Fibroblast of lung (primary cell): ENCODE measurements at regions not wholly inside any gene's neighbourhood (a gene's known extent, or its start where the extent isn't known, plus 50 kb on each side); places are given as distances from the start of the nearest gene placed in this dataset.

Experiments
- DNase-seq, 2 donors: peaks; one replicate each; pipeline versions ENCODE4 v3.0.0 to v3.0.0-alpha.2; 2010; ENCODE audit warnings: low read depth in 2 of 2
- H2AFZ ChIP-seq: 2 replicates; pipeline ENCODE4 v1.5.1; 2012; ENCODE audit warnings: low read length, control low read depth, inconsistent platforms
- H3K27ac ChIP-seq: 2 replicates; pipeline ENCODE4 v1.5.1; 2011; ENCODE audit warnings: low read length, control low read depth; ENCODE audit not compliant: insufficient read depth
- H3K27me3 ChIP-seq: 2 replicates; pipeline ENCODE4 v1.5.1; 2011; ENCODE audit warnings: mild to moderate bottlenecking, low read length; ENCODE audit not compliant: control insufficient read depth, insufficient read depth
- H3K36me3 ChIP-seq: 2 replicates; pipeline ENCODE4 v1.5.1; 2011; ENCODE audit warnings: low read length; ENCODE audit not compliant: control insufficient read depth, insufficient read depth
- H3K4me1 ChIP-seq: 2 replicates; pipeline ENCODE4 v1.5.1; 2011; ENCODE audit warnings: low read length; ENCODE audit not compliant: control insufficient read depth, insufficient read depth; ENCODE audit errors: extremely low read depth
- H3K4me2 ChIP-seq: 2 replicates; pipeline ENCODE4 v1.5.1; 2011; ENCODE audit warnings: low read length, control low read depth; ENCODE audit not compliant: insufficient read depth; ENCODE audit errors: extremely low read depth
- H3K4me3 ChIP-seq, 4 experiments: fragments of 200-600 bp in 1 of 4; sonication (generic) in 1 of 4; replicated peaks in 1 of 4; 2 replicates each; pipeline ENCODE4 v1.5.1; 2011 to 2016; ENCODE audit warnings: low read length in 4 of 4, low read depth in 3 of 4, mild to moderate bottlenecking in 3 of 4, control low read depth in 2 of 4, inconsistent platforms in 1 of 4, mixed read lengths in 1 of 4; ENCODE audit not compliant: insufficient read depth in 1 of 4; ENCODE audit errors: control extremely low read depth in 1 of 4
- H3K79me2 ChIP-seq: 2 replicates; pipeline ENCODE4 v1.5.1; 2012; ENCODE audit warnings: mild to moderate bottlenecking, low read length, inconsistent platforms; ENCODE audit not compliant: control insufficient read depth, insufficient read depth
- H3K9ac ChIP-seq: 2 replicates; pipeline ENCODE4 v1.5.1; 2011; ENCODE audit warnings: mild to moderate bottlenecking, low read length, control low read depth; ENCODE audit not compliant: insufficient read depth
- H3K9me3 ChIP-seq: 2 replicates; pipeline ENCODE4 v1.5.1; 2012; ENCODE audit warnings: low read depth, low read length; ENCODE audit not compliant: control insufficient read depth, insufficient read depth
- H4K20me1 ChIP-seq: 2 replicates; pipeline ENCODE4 v1.5.1; 2011; ENCODE audit warnings: low read length; ENCODE audit not compliant: control insufficient read depth, insufficient read depth; ENCODE audit errors: extremely low read depth
- CTCF ChIP-seq, 2 donors: IDR thresholded peaks in 1 of 2; conservative IDR thresholded peaks in 1 of 2; 1 replicate in 1 of 2; 2 replicates in 1 of 2; pipeline ENCODE4 v1.5.1; 2011 to 2012; ENCODE audit warnings: low read length in 2 of 2, control low read depth in 1 of 2, inconsistent platforms in 1 of 2, low read depth in 1 of 2, mild to moderate bottlenecking in 1 of 2
- EZH2 ChIP-seq: IDR thresholded peaks from 2 replicates; pipeline ENCODE4 v1.5.1; 2012; ENCODE audit warnings: low read length, control low read depth, mild to moderate bottlenecking; ENCODE audit errors: missing control alignments

DNA sequence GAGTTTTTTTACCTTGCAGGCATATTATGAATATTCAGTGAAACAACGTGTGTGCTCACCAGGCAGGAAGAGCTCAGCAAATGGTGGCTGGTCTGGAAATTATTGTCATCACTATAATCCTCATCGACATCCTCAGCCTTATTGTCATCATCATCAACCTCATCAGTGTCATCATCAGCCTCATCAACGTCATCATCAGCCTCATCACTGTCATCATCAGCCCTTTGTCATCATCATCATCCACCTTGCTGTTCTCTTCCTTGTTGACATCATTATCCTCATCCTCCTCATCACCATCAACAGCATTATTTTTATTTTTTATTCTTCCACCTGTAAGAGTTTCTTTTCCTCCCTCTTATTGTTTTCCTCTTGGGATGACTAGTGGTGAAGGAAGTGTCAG lies 142.3 kb upstream of the GPR26 start:
- H2AFZ ChIP-seq: no peak overlapping the region
- no peaks in the 10 kb centered on the region for H3K79me2 ChIP-seq
- no peak overlapping the region for H3K4me2 ChIP-seq
- TF ChIP-seq CTCF (conservative IDR thresholded peaks at IDR 0.05 in 1 of 2, IDR thresholded peaks at IDR 0.05 in 1 of 2; ENCODE audit: low read depth in 1 of 2, low read length in 2 of 2): no peak
- TF ChIP-seq EZH2: no peak
- no peaks in the 10 kb centered on the region for H3K9me3 ChIP-seq
- no peak for DNase-seq
- no peaks in the 10 kb centered on the region for H4K20me1 ChIP-seq
- no peak overlapping the region for H3K9ac ChIP-seq
- no peak overlapping the region for H3K4me3 ChIP-seq
- no peaks in the 10 kb centered on the region for H3K4me1 ChIP-seq
- H3K27me3 ChIP-seq: no peaks in the 10 kb centered on the region
- no peak overlapping the region for H3K27ac ChIP-seq
- H3K36me3 ChIP-seq: no peaks in the 10 kb centered on the region

DNA sequence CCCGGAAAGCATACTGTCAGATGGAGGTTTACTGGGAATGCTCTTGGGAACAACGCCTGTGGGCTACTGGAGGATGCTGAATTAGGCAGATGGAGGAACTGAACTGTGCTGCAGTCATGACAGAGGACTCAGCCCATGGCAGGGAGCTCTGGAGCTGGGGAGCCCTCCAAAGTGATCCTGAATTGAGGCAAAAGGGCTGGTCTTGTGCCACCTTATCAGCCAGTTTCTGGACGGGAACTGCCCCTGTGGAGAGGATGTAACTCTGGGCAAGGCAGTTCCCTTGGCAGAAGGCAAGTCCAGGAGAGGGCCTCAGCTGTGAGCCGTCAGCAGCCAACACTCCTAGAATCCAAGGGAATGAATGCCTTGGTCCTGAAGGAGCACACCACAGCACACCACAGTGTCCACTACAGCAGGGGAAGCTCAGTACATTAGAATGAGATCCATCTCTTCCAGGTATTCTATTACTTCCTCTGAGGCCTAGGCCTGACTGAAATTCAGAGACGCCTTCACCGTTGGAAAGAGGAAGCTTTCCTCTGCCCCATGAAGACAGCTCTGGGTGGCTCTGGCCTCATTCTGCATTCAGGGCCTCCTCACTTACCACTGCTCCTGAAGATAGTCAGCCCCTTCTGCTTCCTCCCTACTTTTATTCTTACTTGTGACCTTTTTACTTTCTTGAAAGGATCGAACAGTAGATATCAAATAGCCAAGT lies 139.6 kb upstream of the GPR26 start:
- Histone ChIP-seq H3K79me2 (no peaks in the 10 kb centered on the region), H4K20me1 (no peaks in the 10 kb centered on the region), H3K4me2 (no peak overlapping the region), H3K27ac (no peak overlapping the region), H3K27me3 (no peaks in the 10 kb centered on the region), H3K4me3 (no peak overlapping the region), H3K36me3 (no peaks in the 10 kb centered on the region), H3K9ac (no peak overlapping the region), H3K4me1 (no peaks in the 10 kb centered on the region), H3K9me3 (no peaks in the 10 kb centered on the region), H2AFZ (no peak overlapping the region)
- TF ChIP-seq CTCF (conservative IDR thresholded peaks at IDR 0.05 in 1 of 2, IDR thresholded peaks at IDR 0.05 in 1 of 2; ENCODE audit: low read depth in 1 of 2, low read length in 2 of 2): no peak
- TF ChIP-seq EZH2: no peak
- DNase-seq: no peak

- Histone ChIP-seq H3K4me1 (no peaks in the 10 kb centered on the region), H2AFZ (no peak overlapping the region), H3K36me3 (no peaks in the 10 kb centered on the region), H4K20me1 (no peaks in the 10 kb centered on the region), H3K4me3 (no peak overlapping the region), H3K4me2 (no peak overlapping the region), H3K9me3 (no peaks in the 10 kb centered on the region), H3K79me2 (no peaks in the 10 kb centered on the region), H3K9ac (no peak overlapping the region), H3K27ac (no peak overlapping the region), H3K27me3 (no peaks in the 10 kb centered on the region)
- no peak for TF ChIP-seq CTCF (conservative IDR thresholded peaks at IDR 0.05 in 1 of 2, IDR thresholded peaks at IDR 0.05 in 1 of 2; ENCODE audit: low read depth in 1 of 2, low read length in 2 of 2)
- TF ChIP-seq EZH2: no peak
- no peak for DNase-seq
Measured at GRCh38 chr10:123527151-123527550, 139.0 kb upstream of the GPR26 start.
